ENCODE measurements at regions not wholly inside any gene's neighbourhood (a gene's known extent, or its start where the extent isn't known, plus 50 kb on each side); places are given as distances from the start of the nearest gene placed in this dataset.
A peak's percentile ranks its signal among the peaks of the same experiment; 100 is the strongest.

GRCh38 chr14:21735200-21735599, 61.6 kb upstream of the OR4E1 start:
- H3K36me3 ChIP-seq (ENCODE audit: control insufficient read depth, insufficient read depth, low read length), result no peaks in the 10 kb centered on the region
- FAIRE-seq (no peak), DNase-seq (ENCODE audit: low read depth) (no peak)
- no peak for TF ChIP-seq CTCF (IDR thresholded peaks at IDR 0.05; ENCODE audit: insufficient read depth, low read length, severe bottlenecking)
- no peak overlapping the region for H3K4me3 ChIP-seq (ENCODE audit: low read depth, low read length)
- no peaks in the 10 kb centered on the region for H3K27me3 ChIP-seq (ENCODE audit: control insufficient read depth, insufficient read depth, low read length)

DNA sequence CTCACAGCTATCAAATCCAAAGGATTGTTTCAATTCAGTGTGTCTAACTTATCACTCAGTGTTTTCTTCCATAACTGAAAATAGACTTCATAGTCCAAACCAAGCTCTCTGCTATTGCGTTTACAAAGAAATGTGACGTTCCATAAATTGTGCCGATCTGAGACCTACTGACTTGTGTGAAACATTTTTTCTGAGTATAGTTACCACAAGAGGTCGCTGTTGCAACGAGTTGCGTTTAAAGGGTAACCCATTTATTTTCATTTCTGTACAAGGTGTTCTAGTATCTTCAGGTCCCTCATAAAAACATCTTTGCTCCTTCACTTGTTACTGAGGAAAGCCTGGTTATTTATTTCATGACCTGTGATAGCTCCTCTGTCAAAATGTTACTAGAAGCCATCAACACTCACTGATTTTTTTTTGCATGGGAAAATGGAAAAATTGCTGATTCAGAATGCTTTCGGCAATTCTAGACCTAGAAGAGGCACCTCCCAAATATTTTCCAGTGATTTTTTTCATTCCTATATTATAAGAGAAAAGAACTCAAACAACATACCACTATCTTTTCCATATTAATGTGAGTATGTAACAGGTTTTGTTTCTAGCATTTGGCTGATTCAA, 60.9 kb upstream of the OR4E1 start:
- DNase-seq (ENCODE audit: low read depth) (peak; percentile 57), FAIRE-seq (no peak)
- TF ChIP-seq CTCF (IDR thresholded peaks at IDR 0.05; ENCODE audit: insufficient read depth, low read length, severe bottlenecking), result peak; percentile 63
- Histone ChIP-seq H3K27me3 (ENCODE audit: control insufficient read depth, insufficient read depth, low read length) (no peaks in the 10 kb centered on the region), H3K4me3 (ENCODE audit: low read depth, low read length) (no peak overlapping the region), H3K36me3 (ENCODE audit: control insufficient read depth, insufficient read depth, low read length) (no peaks in the 10 kb centered on the region)

GRCh38 chr14:21729703-21730233, 56.1 kb upstream of the OR4E1 start:
- Histone ChIP-seq H3K36me3 (ENCODE audit: control insufficient read depth, insufficient read depth, low read length) (no peaks in the 10 kb centered on the region), H3K4me3 (ENCODE audit: low read depth, low read length) (no peak overlapping the region), H3K27me3 (ENCODE audit: control insufficient read depth, insufficient read depth, low read length) (no peaks in the 10 kb centered on the region)
- FAIRE-seq (no peak), DNase-seq (ENCODE audit: low read depth) (no peak)
- TF ChIP-seq CTCF (IDR thresholded peaks at IDR 0.05; ENCODE audit: insufficient read depth, low read length, severe bottlenecking), result no peak

- FAIRE-seq (no peak), DNase-seq (ENCODE audit: low read depth) (no peak)
- no peak for TF ChIP-seq CTCF (IDR thresholded peaks at IDR 0.05; ENCODE audit: insufficient read depth, low read length, severe bottlenecking)
- Histone ChIP-seq H3K36me3 (ENCODE audit: control insufficient read depth, insufficient read depth, low read length) (no peaks in the 10 kb centered on the region), H3K4me3 (ENCODE audit: low read depth, low read length) (no peak overlapping the region), H3K27me3 (ENCODE audit: control insufficient read depth, insufficient read depth, low read length) (no peaks in the 10 kb centered on the region)
These were observed 51.6 kb upstream of the OR4E1 start for GRCh38 chr14:21725250-21725649.

GRCh38 chr14:21724090-21724973, 50.7 kb upstream of the OR4E1 start:
- H3K4me3 ChIP-seq (ENCODE audit: low read depth, low read length), result no peak overlapping the region
- TF ChIP-seq CTCF (IDR thresholded peaks at IDR 0.05; ENCODE audit: insufficient read depth, low read length, severe bottlenecking), result no peak
- no peak for DNase-seq (ENCODE audit: low read depth)
- FAIRE-seq, result no peak
- H3K27me3 ChIP-seq (ENCODE audit: control insufficient read depth, insufficient read depth, low read length), result no peaks in the 10 kb centered on the region
- H3K36me3 ChIP-seq (ENCODE audit: control insufficient read depth, insufficient read depth, low read length), result no peaks in the 10 kb centered on the region
